ENCODE measurements at regions not wholly inside any gene's neighbourhood (a gene's known extent, or its start where the extent isn't known, plus 50 kb on each side); places are given as distances from the start of the nearest gene placed in this dataset.

- TF ChIP-seq POLR2A (IDR thresholded peaks at IDR 0.05) (no peak), CTCF (IDR thresholded peaks at IDR 0.05) (no peak), EP300 (IDR thresholded peaks at IDR 0.05) (no peak)
Measured at GRCh38 chr10:131843881-131844284, 56.9 kb upstream of the PPP2R2D start.

Data from suprapubic skin (tissue), 3 donors.